Erythroblast (primary cell): ENCODE measurements at regions not wholly inside any gene's neighbourhood (a gene's known extent, or its start where the extent isn't known, plus 50 kb on each side); places are given as distances from the start of the nearest gene placed in this dataset.

ENCODE experiments used
- GATA1 ChIP-seq: IDR thresholded peaks from 2 replicates; pipeline ENCODE4 v1.6.1; 2011; ENCODE audit warnings: low read depth, mild to moderate bottlenecking, control low read depth, low read length, moderate library complexity
- POLR2A ChIP-seq: IDR thresholded peaks from 2 replicates; pipeline ENCODE4 v1.6.1; 2011; ENCODE audit warnings: mild to moderate bottlenecking, low read length

GRCh38 chr2:41779888-41780287 lies 267.9 kb upstream of the PKDCC start:
- TF ChIP-seq POLR2A, result no peak
- no peak for TF ChIP-seq GATA1
